ENCODE measurements at regions not wholly inside any gene's neighbourhood (a gene's known extent, or its start where the extent isn't known, plus 50 kb on each side); places are given as distances from the start of the nearest gene placed in this dataset.

- H3K27ac ChIP-seq (ENCODE audit: low read depth, low read length), result no peak overlapping the region
- H3K9me3 ChIP-seq (ENCODE audit: control insufficient read depth in 3 of 3, low read length in 3 of 3), result no peaks in the 10 kb centered on the region
- no peak overlapping the region for H3K4me3 ChIP-seq (ENCODE audit: low read length in 3 of 3)
- no peaks in the 10 kb centered on the region for H3K36me3 ChIP-seq (ENCODE audit: control insufficient read depth in 3 of 3, insufficient read depth in 3 of 3, low read length in 3 of 3)
- no peak overlapping the region for H3K9ac ChIP-seq (ENCODE audit: low read depth in 1 of 3, low read length in 3 of 3)
- peaks cover 0 to 2% (median 0%) of the 10 kb centered on the region in 3 donors for H3K27me3 ChIP-seq (ENCODE audit: control insufficient read depth in 3 of 3, insufficient read depth in 3 of 3, low read length in 3 of 3)
- peaks cover 0 to 3% (median 0%) of the 10 kb centered on the region in 3 donors for H3K4me1 ChIP-seq (ENCODE audit: control insufficient read depth in 3 of 3, insufficient read depth in 3 of 3, low read length in 3 of 3)
These were observed 250.4 kb upstream of the SORL1-AS1 start for GRCh38 chr11:121703201-121703600.

- Histone ChIP-seq H3K4me1 (ENCODE audit: control insufficient read depth in 3 of 3, insufficient read depth in 3 of 3, low read length in 3 of 3) (peaks cover 3 to 10% (median 6%) of the 10 kb centered on the region in 3 donors), H3K9ac (ENCODE audit: low read depth in 1 of 3, low read length in 3 of 3) (no peak overlapping the region), H3K27me3 (ENCODE audit: control insufficient read depth in 3 of 3, insufficient read depth in 3 of 3, low read length in 3 of 3) (peaks cover 0 to 2% (median 0%) of the 10 kb centered on the region in 3 donors), H3K9me3 (ENCODE audit: control insufficient read depth in 3 of 3, low read length in 3 of 3) (no peaks in the 10 kb centered on the region), H3K4me3 (ENCODE audit: low read length in 3 of 3) (no peak overlapping the region), H3K36me3 (ENCODE audit: control insufficient read depth in 3 of 3, insufficient read depth in 3 of 3, low read length in 3 of 3) (no peaks in the 10 kb centered on the region), H3K27ac (ENCODE audit: low read depth, low read length) (no peak overlapping the region)
These were observed 248.2 kb upstream of the SORL1-AS1 start for GRCh38 chr11:121700968-121701367.

GRCh38 chr11:121699801-121700200, 247.0 kb upstream of the SORL1-AS1 start:
- H3K4me3 ChIP-seq (ENCODE audit: low read length in 3 of 3), result no peak overlapping the region
- peaks cover 3 to 10% (median 6%) of the 10 kb centered on the region in 3 donors for H3K4me1 ChIP-seq (ENCODE audit: control insufficient read depth in 3 of 3, insufficient read depth in 3 of 3, low read length in 3 of 3)
- no peaks in the 10 kb centered on the region for H3K36me3 ChIP-seq (ENCODE audit: control insufficient read depth in 3 of 3, insufficient read depth in 3 of 3, low read length in 3 of 3)
- H3K9me3 ChIP-seq (ENCODE audit: control insufficient read depth in 3 of 3, low read length in 3 of 3), result no peaks in the 10 kb centered on the region
- no peak overlapping the region for H3K27ac ChIP-seq (ENCODE audit: low read depth, low read length)
- peaks cover 0 to 2% (median 0%) of the 10 kb centered on the region in 3 donors for H3K27me3 ChIP-seq (ENCODE audit: control insufficient read depth in 3 of 3, insufficient read depth in 3 of 3, low read length in 3 of 3)
- no peak overlapping the region for H3K9ac ChIP-seq (ENCODE audit: low read depth in 1 of 3, low read length in 3 of 3)

DNA sequence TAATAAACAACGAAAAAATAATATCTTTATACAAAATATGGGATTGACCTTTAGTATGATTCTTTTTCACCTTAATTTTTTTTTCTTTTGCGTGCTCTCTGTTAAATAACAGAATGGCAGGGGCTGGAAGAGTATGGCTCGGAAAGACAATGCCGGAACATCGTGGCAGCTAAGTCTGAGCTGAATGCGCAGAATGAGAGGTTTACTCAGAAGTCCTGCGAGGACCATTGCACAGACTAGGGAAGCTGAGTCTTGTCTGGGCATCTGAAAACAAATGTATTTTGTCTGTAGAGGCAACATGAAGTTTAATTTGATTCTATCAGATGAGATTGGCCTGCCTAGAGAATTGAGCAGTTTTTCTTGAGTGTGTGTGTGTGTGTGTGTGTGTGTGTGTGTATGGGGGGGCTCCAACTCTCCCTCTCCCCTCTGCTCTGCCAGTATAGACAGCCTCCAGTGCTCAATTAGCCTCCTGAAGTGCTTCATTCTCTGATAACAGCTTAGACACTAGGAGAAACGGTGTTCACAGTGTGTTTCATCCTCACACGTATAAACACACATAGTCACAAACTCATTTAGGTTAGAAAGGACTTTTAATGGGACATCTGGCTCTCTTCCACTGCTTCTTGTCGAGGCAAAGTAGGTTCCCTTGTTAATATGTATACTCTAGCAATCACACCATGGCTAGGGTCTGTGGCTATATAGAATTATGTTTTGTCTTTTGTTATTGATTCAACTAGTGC, 244.3 kb upstream of the SORL1-AS1 start:
- Histone ChIP-seq H3K4me1 (ENCODE audit: control insufficient read depth in 3 of 3, insufficient read depth in 3 of 3, low read length in 3 of 3) (peaks cover 3 to 10% (median 6%) of the 10 kb centered on the region in 3 donors), H3K4me3 (ENCODE audit: low read length in 3 of 3) (no peak overlapping the region), H3K9ac (ENCODE audit: low read depth in 1 of 3, low read length in 3 of 3) (peak overlapping the region in 1 of 3 donors; percentile 63), H3K27ac (ENCODE audit: low read depth, low read length) (no peak overlapping the region), H3K27me3 (ENCODE audit: control insufficient read depth in 3 of 3, insufficient read depth in 3 of 3, low read length in 3 of 3) (no peaks in the 10 kb centered on the region), H3K36me3 (ENCODE audit: control insufficient read depth in 3 of 3, insufficient read depth in 3 of 3, low read length in 3 of 3) (no peaks in the 10 kb centered on the region), H3K9me3 (ENCODE audit: control insufficient read depth in 3 of 3, low read length in 3 of 3) (no peaks in the 10 kb centered on the region)

- Histone ChIP-seq H3K27me3 (ENCODE audit: control insufficient read depth in 3 of 3, insufficient read depth in 3 of 3, low read length in 3 of 3) (no peaks in the 10 kb centered on the region), H3K9me3 (ENCODE audit: control insufficient read depth in 3 of 3, low read length in 3 of 3) (no peaks in the 10 kb centered on the region), H3K36me3 (ENCODE audit: control insufficient read depth in 3 of 3, insufficient read depth in 3 of 3, low read length in 3 of 3) (no peaks in the 10 kb centered on the region), H3K4me1 (ENCODE audit: control insufficient read depth in 3 of 3, insufficient read depth in 3 of 3, low read length in 3 of 3) (peaks cover 3 to 10% (median 6%) of the 10 kb centered on the region in 3 donors), H3K27ac (ENCODE audit: low read depth, low read length) (no peak overlapping the region), H3K4me3 (ENCODE audit: low read length in 3 of 3) (peak overlapping the region; percentile 29 to 58 (median 41)), H3K9ac (ENCODE audit: low read depth in 1 of 3, low read length in 3 of 3) (peak overlapping the region in 2 of 3 donors; percentile 28 to 63)
These were observed 243.6 kb upstream of the SORL1-AS1 start for GRCh38 chr11:121696177-121696871.

DNA sequence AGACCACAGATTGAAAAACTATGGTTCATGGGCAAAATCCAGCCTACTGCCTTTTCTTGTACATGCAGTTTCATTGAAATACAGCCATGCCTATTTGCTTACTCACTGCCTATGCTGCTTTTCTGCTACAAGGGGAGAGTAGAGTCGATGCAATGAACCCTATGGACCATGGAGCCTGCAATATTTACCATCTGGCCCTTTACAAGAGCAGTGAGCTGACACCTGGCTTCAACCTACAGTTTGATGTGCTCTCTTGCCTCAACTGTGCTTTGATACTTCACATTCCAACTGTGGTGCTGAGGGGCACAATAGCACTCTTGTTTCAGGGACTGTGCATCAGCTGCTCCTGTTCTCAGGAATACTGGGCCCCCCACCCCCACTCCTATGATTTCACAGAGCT, 239.5 kb upstream of the SORL1-AS1 start:
- no peaks in the 10 kb centered on the region for H3K9me3 ChIP-seq (ENCODE audit: control insufficient read depth in 3 of 3, low read length in 3 of 3)
- H3K27me3 ChIP-seq (ENCODE audit: control insufficient read depth in 3 of 3, insufficient read depth in 3 of 3, low read length in 3 of 3), result no peaks in the 10 kb centered on the region
- H3K4me3 ChIP-seq (ENCODE audit: low read length in 3 of 3), result no peak overlapping the region
- no peaks in the 10 kb centered on the region for H3K36me3 ChIP-seq (ENCODE audit: control insufficient read depth in 3 of 3, insufficient read depth in 3 of 3, low read length in 3 of 3)
- no peak overlapping the region for H3K27ac ChIP-seq (ENCODE audit: low read depth, low read length)
- H3K9ac ChIP-seq (ENCODE audit: low read depth in 1 of 3, low read length in 3 of 3), result no peak overlapping the region
- peaks cover 8 to 17% (median 12%) of the 10 kb centered on the region in 3 donors for H3K4me1 ChIP-seq (ENCODE audit: control insufficient read depth in 3 of 3, insufficient read depth in 3 of 3, low read length in 3 of 3)

- peaks cover 6 to 8% (median 8%) of the 10 kb centered on the region in 3 donors for H3K4me1 ChIP-seq (ENCODE audit: control insufficient read depth in 3 of 3, insufficient read depth in 3 of 3, low read length in 3 of 3)
- H3K9me3 ChIP-seq (ENCODE audit: control insufficient read depth in 3 of 3, low read length in 3 of 3), result no peaks in the 10 kb centered on the region
- H3K27ac ChIP-seq (ENCODE audit: low read depth, low read length), result no peak overlapping the region
- H3K36me3 ChIP-seq (ENCODE audit: control insufficient read depth in 3 of 3, insufficient read depth in 3 of 3, low read length in 3 of 3), result no peaks in the 10 kb centered on the region
- no peak overlapping the region for H3K4me3 ChIP-seq (ENCODE audit: low read length in 3 of 3)
- H3K27me3 ChIP-seq (ENCODE audit: control insufficient read depth in 3 of 3, insufficient read depth in 3 of 3, low read length in 3 of 3), result no peaks in the 10 kb centered on the region
- no peak overlapping the region for H3K9ac ChIP-seq (ENCODE audit: low read depth in 1 of 3, low read length in 3 of 3)
These were observed 236.3 kb upstream of the SORL1-AS1 start for GRCh38 chr11:121688860-121689614.

GRCh38 chr11:121688055-121688491, 235.3 kb upstream of the SORL1-AS1 start:
- no peaks in the 10 kb centered on the region for H3K27me3 ChIP-seq (ENCODE audit: control insufficient read depth in 3 of 3, insufficient read depth in 3 of 3, low read length in 3 of 3)
- no peaks in the 10 kb centered on the region for H3K36me3 ChIP-seq (ENCODE audit: control insufficient read depth in 3 of 3, insufficient read depth in 3 of 3, low read length in 3 of 3)
- no peak overlapping the region for H3K4me3 ChIP-seq (ENCODE audit: low read length in 3 of 3)
- no peaks in the 10 kb centered on the region for H3K9me3 ChIP-seq (ENCODE audit: control insufficient read depth in 3 of 3, low read length in 3 of 3)
- H3K4me1 ChIP-seq (ENCODE audit: control insufficient read depth in 3 of 3, insufficient read depth in 3 of 3, low read length in 3 of 3), result peaks cover 6 to 8% (median 8%) of the 10 kb centered on the region in 3 donors
- no peak overlapping the region for H3K9ac ChIP-seq (ENCODE audit: low read depth in 1 of 3, low read length in 3 of 3)
- H3K27ac ChIP-seq (ENCODE audit: low read depth, low read length), result no peak overlapping the region

DNA sequence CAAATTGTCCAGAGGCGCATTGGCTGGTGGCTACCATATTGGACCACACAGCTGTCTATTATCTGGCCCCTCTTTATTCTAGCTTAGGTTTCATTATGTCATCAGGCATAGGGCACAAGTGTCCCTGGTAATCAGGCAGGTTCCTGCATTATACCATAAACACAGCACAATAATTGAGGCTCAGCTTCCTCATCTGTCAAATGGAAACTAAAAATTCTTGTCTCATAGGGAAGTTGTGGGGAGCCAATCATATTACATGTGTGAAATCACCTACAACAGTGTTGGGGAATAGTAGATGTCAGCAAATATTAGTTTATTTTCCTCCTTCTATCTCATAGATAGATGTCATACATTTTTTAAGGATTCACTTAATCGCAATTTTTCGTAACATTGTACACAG, 231.0 kb upstream of the SORL1-AS1 start:
- Histone ChIP-seq H3K9ac (ENCODE audit: low read depth in 1 of 3, low read length in 3 of 3) (no peak overlapping the region), H3K9me3 (ENCODE audit: control insufficient read depth in 3 of 3, low read length in 3 of 3) (no peaks in the 10 kb centered on the region), H3K4me1 (ENCODE audit: control insufficient read depth in 3 of 3, insufficient read depth in 3 of 3, low read length in 3 of 3) (peaks cover 6 to 8% (median 8%) of the 10 kb centered on the region in 3 donors), H3K36me3 (ENCODE audit: control insufficient read depth in 3 of 3, insufficient read depth in 3 of 3, low read length in 3 of 3) (no peaks in the 10 kb centered on the region), H3K27me3 (ENCODE audit: control insufficient read depth in 3 of 3, insufficient read depth in 3 of 3, low read length in 3 of 3) (no peaks in the 10 kb centered on the region), H3K4me3 (ENCODE audit: low read length in 3 of 3) (no peak overlapping the region), H3K27ac (ENCODE audit: low read depth, low read length) (no peak overlapping the region)

All from skeletal muscle tissue (tissue), 3 donors.